Vagina (tissue), 2 donors: ENCODE measurements at regions not wholly inside any gene's neighbourhood (a gene's known extent, or its start where the extent isn't known, plus 50 kb on each side); places are given as distances from the start of the nearest gene placed in this dataset.

Source experiments
- DNase-seq, 2 donors: peaks; one replicate each; pipeline ENCODE4 v3.0.0-alpha.2; 2017; ENCODE audit errors: extremely low spot score in 2 of 2
- H3K27ac ChIP-seq: fragments of 200-600 bp; sonication (generic); one replicate; pipeline ENCODE4 v1.5.1; 2019
- H3K27me3 ChIP-seq: fragments of 200-600 bp; sonication (generic); one replicate; pipeline ENCODE4 v1.5.1; 2019
- H3K36me3 ChIP-seq, 2 donors: fragments of 200-600 bp; sonication (generic); one replicate each; pipeline ENCODE4 v1.5.1; 2017 to 2019
- H3K4me1 ChIP-seq: fragments of 200-600 bp; sonication (generic); one replicate; pipeline ENCODE4 v1.5.1; 2019
- H3K4me3 ChIP-seq, 2 donors: fragments of 200-600 bp; sonication (generic); 1 replicate in 1 of 2; 2 replicates in 1 of 2; pipeline ENCODE4 v1.5.1; 2016 to 2019
- H3K9me3 ChIP-seq: fragments of 200-600 bp; sonication (generic); one replicate; pipeline ENCODE4 v1.5.1; 2019
- CTCF ChIP-seq, 3 experiments: fragments of 450-650 bp in 2 of 3; fragments of 200-600 bp in 1 of 3; sonication (generic) in 1 of 3; IDR thresholded peaks; one replicate each; pipeline ENCODE4 v1.5.1; 2017 to 2019; ENCODE audit warnings: antibody characterized with exemption in 3 of 3, mild to moderate bottlenecking in 2 of 3, moderate library complexity in 2 of 3
- POLR2A ChIP-seq, 2 donors: fragments of 450-650 bp; IDR thresholded peaks; one replicate each; pipeline ENCODE4 v1.6.1; 2017; ENCODE audit warnings: antibody characterized with exemption in 2 of 2, mild to moderate bottlenecking in 2 of 2, moderate library complexity in 2 of 2
- POLR2AphosphoS5 ChIP-seq, 2 donors: sonication (generic); formaldehyde crosslinking; IDR thresholded peaks; one replicate each; pipeline ENCODE4 v1.9.0; 2017; ENCODE audit warnings: antibody characterized with exemption in 2 of 2, mild to moderate bottlenecking in 2 of 2, low read depth in 1 of 2; ENCODE audit not compliant: insufficient read depth in 1 of 2
- intact Hi-C: fragments of 100-400 bp; cut with DNase I; formaldehyde crosslinking; loops from one replicate; pipeline ENCODE4 v1.15.1; 2023

- intact Hi-C loops: no loop called here
- no peaks in the 10 kb centered on the region for H3K36me3 ChIP-seq
- H3K27me3 ChIP-seq: no peaks in the 10 kb centered on the region
- H3K4me3 ChIP-seq: no peak overlapping the region
- H3K27ac ChIP-seq: no peak overlapping the region
- no peaks in the 10 kb centered on the region for H3K9me3 ChIP-seq
- TF ChIP-seq POLR2A (IDR thresholded peaks at IDR 0.05) (no peak), CTCF (IDR thresholded peaks at IDR 0.05) (no peak), POLR2AphosphoS5 (IDR thresholded peaks at IDR 0.05; ENCODE audit: insufficient read depth in 1 of 2, low read depth in 1 of 2) (no peak)
- no peak for DNase-seq
- no peaks in the 10 kb centered on the region for H3K4me1 ChIP-seq
These were observed 339.6 kb upstream of the ITGA1 start for GRCh38 chr5:52448111-52448510.

DNA sequence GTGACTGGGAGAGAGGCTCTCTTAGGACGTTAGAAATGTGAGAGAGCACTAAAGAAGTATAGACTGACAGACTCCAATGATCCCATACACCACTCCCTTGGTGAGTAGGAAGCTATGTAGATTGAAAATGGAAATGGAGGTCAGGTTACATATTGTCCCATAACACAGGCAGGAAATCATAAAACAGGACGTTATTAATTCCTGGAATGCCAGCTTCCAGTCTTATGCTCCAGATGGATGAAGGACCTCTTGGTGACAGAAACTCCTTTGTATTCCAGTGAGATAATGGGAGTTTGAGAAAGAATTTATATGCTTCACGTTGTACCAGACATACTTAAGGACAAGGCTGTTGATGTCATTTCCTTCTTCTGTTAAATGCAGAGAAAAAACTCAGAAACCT, 338.2 kb upstream of the ITGA1 start:
- no peak overlapping the region for H3K4me3 ChIP-seq
- TF ChIP-seq POLR2A (IDR thresholded peaks at IDR 0.05): no peak
- no peak for TF ChIP-seq POLR2AphosphoS5 (IDR thresholded peaks at IDR 0.05; ENCODE audit: insufficient read depth in 1 of 2, low read depth in 1 of 2)
- TF ChIP-seq CTCF (IDR thresholded peaks at IDR 0.05): no peak
- no peak overlapping the region for H3K27ac ChIP-seq
- intact Hi-C loops: no loop called here
- H3K9me3 ChIP-seq: no peaks in the 10 kb centered on the region
- no peak for DNase-seq
- H3K36me3 ChIP-seq: no peaks in the 10 kb centered on the region
- H3K4me1 ChIP-seq: no peaks in the 10 kb centered on the region
- no peaks in the 10 kb centered on the region for H3K27me3 ChIP-seq

DNA sequence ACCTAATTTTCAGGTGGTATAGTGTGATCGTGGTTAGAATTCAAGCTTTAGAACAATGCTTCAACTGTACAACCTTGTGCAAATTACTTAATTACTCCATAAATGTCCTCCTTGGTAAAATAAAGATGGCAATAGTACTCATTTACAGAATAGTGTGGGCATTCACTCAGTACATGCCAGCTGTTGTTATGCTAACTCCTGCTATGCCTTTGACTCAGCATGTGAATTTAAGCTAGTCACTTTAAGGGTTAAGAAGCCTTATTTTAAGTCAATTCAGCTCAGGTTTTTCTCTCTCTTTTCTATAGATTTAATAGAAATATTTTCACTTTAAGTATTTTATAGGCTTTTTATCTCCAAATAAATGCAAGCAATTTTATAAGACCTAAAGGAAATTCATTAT, 335.6 kb upstream of the ITGA1 start:
- H3K27me3 ChIP-seq: no peaks in the 10 kb centered on the region
- H3K4me3 ChIP-seq: no peak overlapping the region
- no peak for DNase-seq
- TF ChIP-seq POLR2A (IDR thresholded peaks at IDR 0.05): no peak
- no peak for TF ChIP-seq POLR2AphosphoS5 (IDR thresholded peaks at IDR 0.05; ENCODE audit: insufficient read depth in 1 of 2, low read depth in 1 of 2)
- TF ChIP-seq CTCF (IDR thresholded peaks at IDR 0.05): no peak
- H3K9me3 ChIP-seq: no peaks in the 10 kb centered on the region
- no peaks in the 10 kb centered on the region for H3K4me1 ChIP-seq
- intact Hi-C loops: no loop called here
- H3K27ac ChIP-seq: no peak overlapping the region
- no peaks in the 10 kb centered on the region for H3K36me3 ChIP-seq

DNA sequence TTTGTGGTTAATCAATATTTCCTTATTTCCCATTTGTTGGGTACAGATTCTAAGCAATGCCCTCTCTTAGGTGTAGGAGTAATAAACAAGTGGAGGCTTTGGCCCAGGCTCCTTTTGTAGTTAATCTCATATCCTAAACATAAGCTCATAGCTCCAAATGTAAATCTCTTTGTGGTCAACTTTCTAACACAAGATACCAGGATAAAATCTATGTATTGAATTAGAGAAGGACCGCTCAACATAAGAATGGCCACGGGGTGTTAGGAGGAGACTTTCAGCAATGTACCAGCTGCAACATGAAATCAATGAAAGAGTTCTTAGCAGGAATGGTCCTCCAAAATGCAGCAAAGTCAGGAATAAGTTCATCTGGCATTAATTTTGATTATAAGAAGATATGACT, 334.5 kb upstream of the ITGA1 start:
- Histone ChIP-seq H3K4me3 (no peak overlapping the region), H3K36me3 (no peaks in the 10 kb centered on the region), H3K4me1 (no peaks in the 10 kb centered on the region), H3K9me3 (no peaks in the 10 kb centered on the region), H3K27me3 (no peaks in the 10 kb centered on the region), H3K27ac (no peak overlapping the region)
- intact Hi-C loops: no loop called here
- DNase-seq: no peak
- TF ChIP-seq POLR2AphosphoS5 (IDR thresholded peaks at IDR 0.05; ENCODE audit: insufficient read depth in 1 of 2, low read depth in 1 of 2): no peak

- H3K9me3 ChIP-seq: no peaks in the 10 kb centered on the region
- no peak for DNase-seq
- no peaks in the 10 kb centered on the region for H3K27me3 ChIP-seq
- H3K4me3 ChIP-seq: no peak overlapping the region
- TF ChIP-seq POLR2AphosphoS5 (IDR thresholded peaks at IDR 0.05; ENCODE audit: insufficient read depth in 1 of 2, low read depth in 1 of 2) (no peak), CTCF (IDR thresholded peaks at IDR 0.05) (no peak), POLR2A (IDR thresholded peaks at IDR 0.05) (no peak)
- H3K36me3 ChIP-seq: no peaks in the 10 kb centered on the region
- intact Hi-C loops: no loop called here
- H3K27ac ChIP-seq: no peak overlapping the region
- no peaks in the 10 kb centered on the region for H3K4me1 ChIP-seq
These were observed 331.8 kb upstream of the ITGA1 start for GRCh38 chr5:52455920-52456319.

DNA sequence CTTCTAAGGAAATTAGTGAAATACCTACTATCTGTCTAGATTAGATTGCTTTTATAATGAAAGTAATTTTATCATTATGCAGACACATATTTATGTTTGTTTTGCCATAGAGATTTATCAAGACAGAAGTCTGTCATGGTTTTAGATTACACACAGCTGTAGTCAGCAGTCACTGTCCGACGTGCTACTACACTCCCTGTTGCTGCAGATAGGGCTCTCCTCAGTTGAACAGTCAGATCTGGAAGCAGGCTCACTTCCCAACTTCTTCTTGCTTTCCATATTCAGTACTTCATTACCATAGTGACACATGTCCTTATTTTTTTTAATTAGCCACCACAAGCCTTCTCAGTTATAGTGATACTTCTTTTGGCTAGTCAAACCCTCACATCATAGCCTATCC, 329.9 kb upstream of the ITGA1 start:
- no peaks in the 10 kb centered on the region for H3K4me1 ChIP-seq
- no peaks in the 10 kb centered on the region for H3K9me3 ChIP-seq
- no peaks in the 10 kb centered on the region for H3K27me3 ChIP-seq
- no peak for TF ChIP-seq POLR2A (IDR thresholded peaks at IDR 0.05)
- no peak for TF ChIP-seq POLR2AphosphoS5 (IDR thresholded peaks at IDR 0.05; ENCODE audit: insufficient read depth in 1 of 2, low read depth in 1 of 2)
- TF ChIP-seq CTCF (IDR thresholded peaks at IDR 0.05): no peak
- H3K4me3 ChIP-seq: no peak overlapping the region
- H3K27ac ChIP-seq: no peak overlapping the region
- intact Hi-C loops: no loop called here
- H3K36me3 ChIP-seq: no peaks in the 10 kb centered on the region
- no peak for DNase-seq
